ENCODE measurements at regions not wholly inside any gene's neighbourhood (a gene's known extent, or its start where the extent isn't known, plus 50 kb on each side); places are given as distances from the start of the nearest gene placed in this dataset.

DNA sequence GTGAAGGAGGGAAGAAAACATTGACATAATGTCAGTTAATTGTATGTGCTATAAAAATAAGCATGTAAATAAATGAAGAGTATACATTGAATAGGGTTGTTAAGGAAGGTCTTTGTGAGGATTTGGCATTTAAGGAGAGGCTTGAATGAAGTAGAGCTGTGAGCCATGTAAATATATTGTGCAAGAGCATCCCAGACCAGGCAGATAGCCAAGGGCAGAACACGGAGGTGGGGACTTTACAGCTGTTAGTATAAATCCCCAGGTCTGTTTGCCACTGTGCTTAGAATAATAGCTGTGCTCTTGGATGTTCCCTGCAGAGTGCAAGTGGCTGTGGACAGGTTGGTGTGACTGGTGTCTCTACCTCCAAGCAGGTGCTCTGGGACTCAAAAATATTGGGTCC is 211.7 kb downstream of the LRRC70 start:
- no peak for TF ChIP-seq POLR2A (IDR thresholded peaks at IDR 0.05)
- TF ChIP-seq, protein P1, sequence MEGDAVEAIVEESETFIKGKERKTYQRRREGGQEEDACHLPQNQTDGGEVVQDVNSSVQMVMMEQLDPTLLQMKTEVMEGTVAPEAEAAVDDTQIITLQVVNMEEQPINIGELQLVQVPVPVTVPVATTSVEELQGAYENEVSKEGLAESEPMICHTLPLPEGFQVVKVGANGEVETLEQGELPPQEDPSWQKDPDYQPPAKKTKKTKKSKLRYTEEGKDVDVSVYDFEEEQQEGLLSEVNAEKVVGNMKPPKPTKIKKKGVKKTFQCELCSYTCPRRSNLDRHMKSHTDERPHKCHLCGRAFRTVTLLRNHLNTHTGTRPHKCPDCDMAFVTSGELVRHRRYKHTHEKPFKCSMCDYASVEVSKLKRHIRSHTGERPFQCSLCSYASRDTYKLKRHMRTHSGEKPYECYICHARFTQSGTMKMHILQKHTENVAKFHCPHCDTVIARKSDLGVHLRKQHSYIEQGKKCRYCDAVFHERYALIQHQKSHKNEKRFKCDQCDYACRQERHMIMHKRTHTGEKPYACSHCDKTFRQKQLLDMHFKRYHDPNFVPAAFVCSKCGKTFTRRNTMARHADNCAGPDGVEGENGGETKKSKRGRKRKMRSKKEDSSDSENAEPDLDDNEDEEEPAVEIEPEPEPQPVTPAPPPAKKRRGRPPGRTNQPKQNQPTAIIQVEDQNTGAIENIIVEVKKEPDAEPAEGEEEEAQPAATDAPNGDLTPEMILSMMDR (IDR thresholded peaks at IDR 0.05): no peak
- Histone ChIP-seq H3K27me3 (no peaks in the 10 kb centered on the region), H3K36me3 (no peaks in the 10 kb centered on the region), H3K27ac (no peak overlapping the region), H3K9me3 (no peaks in the 10 kb centered on the region), H3K4me1 (no peaks in the 10 kb centered on the region), H3K4me3 (no peak overlapping the region)
- no peak for DNase-seq

DNA sequence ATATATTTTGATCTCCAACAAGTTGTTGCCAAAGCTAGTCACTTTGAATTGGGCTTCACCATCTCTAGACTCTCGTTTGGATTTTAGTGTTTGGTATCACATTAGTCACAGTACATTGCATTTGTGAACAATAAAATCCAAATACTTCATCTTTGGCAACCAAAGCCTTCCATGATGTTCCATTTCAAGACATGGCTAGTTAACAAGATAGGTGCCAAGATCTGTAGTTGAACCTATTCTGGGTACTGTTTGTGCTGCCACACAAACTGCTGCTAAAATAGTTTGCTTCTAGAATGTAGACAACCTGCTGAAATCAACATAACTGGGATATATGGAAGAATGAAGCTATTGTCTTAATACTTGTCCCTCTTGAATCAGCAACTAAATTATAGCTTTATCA is 207.5 kb downstream of the LRRC70 start:
- Histone ChIP-seq H3K4me3 (no peak overlapping the region), H3K36me3 (no peaks in the 10 kb centered on the region), H3K4me1 (no peaks in the 10 kb centered on the region), H3K27ac (no peak overlapping the region), H3K27me3 (no peaks in the 10 kb centered on the region), H3K9me3 (no peaks in the 10 kb centered on the region)
- TF ChIP-seq, protein P1 (IDR thresholded peaks at IDR 0.05): no peak
- TF ChIP-seq POLR2A (IDR thresholded peaks at IDR 0.05): no peak
- DNase-seq: no peak

DNA sequence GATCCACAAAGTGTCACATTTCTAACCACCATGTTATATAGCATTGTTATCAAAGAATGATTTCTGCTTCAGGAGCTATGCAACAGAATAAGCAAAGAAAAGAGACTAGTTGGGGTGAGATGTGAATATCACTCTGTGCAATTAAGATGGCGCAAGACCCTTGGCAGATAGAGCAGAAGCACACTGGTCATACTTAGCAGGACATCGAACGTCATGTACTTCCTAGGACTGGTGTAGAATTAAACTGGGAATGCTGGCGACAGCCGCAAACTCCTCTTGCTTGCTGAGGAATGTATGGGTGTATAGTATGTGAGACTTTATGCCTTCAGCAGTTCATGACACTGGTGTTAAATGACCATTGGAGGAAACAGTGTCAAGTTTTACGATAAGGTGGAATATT is 207.0 kb downstream of the LRRC70 start:
- DNase-seq: no peak
- Histone ChIP-seq H3K4me1 (no peaks in the 10 kb centered on the region), H3K36me3 (no peaks in the 10 kb centered on the region)

DNA sequence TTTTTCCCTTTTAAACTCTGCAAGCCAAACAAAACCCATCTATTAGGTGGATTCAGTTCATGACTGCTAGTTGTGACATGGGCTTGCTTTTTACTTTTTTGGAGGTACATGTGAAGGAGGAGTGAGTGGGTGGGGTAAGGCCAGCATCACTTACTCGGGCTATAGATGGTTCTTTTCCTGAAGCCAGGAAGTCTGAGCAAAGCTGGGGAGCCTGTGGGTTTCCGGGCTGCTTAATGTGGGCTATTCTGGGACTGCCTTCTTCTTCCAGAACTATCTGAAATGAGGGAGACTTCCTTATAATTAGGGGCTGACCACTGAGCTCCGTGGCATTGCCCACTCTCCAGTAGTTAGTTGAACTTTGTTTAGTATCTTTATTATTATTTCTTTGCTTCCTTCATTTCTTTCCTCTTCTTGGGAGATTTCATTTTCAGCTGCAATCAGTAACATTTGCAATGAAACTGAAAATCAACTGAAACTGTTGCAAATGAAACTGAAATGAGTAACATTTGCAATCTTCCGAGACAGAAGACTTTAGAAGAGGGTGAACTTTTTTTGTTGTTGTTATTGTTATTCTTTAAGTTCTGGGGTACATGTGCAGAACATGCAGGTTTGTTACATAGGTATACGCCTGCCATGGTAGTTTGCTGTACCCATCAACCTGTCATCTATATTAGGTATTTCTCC is 204.9 kb downstream of the LRRC70 start:
- Histone ChIP-seq H3K4me3 (no peak overlapping the region), H3K27me3 (no peaks in the 10 kb centered on the region), H3K27ac (no peak overlapping the region), H3K9me3 (no peaks in the 10 kb centered on the region), H3K4me1 (no peaks in the 10 kb centered on the region), H3K36me3 (no peaks in the 10 kb centered on the region)
- no peak for DNase-seq
- no peak for TF ChIP-seq POLR2A (IDR thresholded peaks at IDR 0.05)
- TF ChIP-seq, protein P1 (IDR thresholded peaks at IDR 0.05): no peak

More for the DNA sequence above, 207.0 kb downstream of the LRRC70 start:
- Histone ChIP-seq H3K4me3 (no peak overlapping the region), H3K27ac (no peak overlapping the region), H3K9me3 (no peaks in the 10 kb centered on the region), H3K27me3 (no peaks in the 10 kb centered on the region)
- TF ChIP-seq, protein P1 (IDR thresholded peaks at IDR 0.05): no peak
- no peak for TF ChIP-seq POLR2A (IDR thresholded peaks at IDR 0.05)

DNA sequence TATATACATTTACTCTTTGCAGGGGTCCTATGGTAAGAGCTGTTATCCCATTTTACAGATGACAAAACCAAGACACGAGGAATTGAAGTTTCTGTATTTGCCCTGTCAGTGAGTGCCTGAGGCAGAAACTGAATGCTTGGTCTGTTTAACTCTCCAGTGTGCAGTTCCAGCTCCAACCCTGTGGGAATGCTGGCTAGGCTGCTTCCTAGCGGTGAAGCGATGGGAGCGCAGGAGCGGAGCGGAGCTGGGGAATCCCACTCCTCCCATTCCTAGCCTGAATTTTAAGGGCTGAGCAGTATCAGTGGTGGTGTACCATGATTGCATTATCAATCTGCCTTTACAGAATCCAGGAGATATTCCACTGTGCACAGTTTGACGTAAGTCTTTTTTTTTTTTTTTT is 202.3 kb downstream of the LRRC70 start:
- Histone ChIP-seq H3K4me1 (no peaks in the 10 kb centered on the region), H3K9me3 (no peaks in the 10 kb centered on the region), H3K27ac (no peak overlapping the region), H3K27me3 (no peaks in the 10 kb centered on the region), H3K36me3 (no peaks in the 10 kb centered on the region), H3K4me3 (no peak overlapping the region)
- TF ChIP-seq, protein P1 (IDR thresholded peaks at IDR 0.05): no peak
- TF ChIP-seq POLR2A (IDR thresholded peaks at IDR 0.05): no peak
- DNase-seq: no peak

DNA sequence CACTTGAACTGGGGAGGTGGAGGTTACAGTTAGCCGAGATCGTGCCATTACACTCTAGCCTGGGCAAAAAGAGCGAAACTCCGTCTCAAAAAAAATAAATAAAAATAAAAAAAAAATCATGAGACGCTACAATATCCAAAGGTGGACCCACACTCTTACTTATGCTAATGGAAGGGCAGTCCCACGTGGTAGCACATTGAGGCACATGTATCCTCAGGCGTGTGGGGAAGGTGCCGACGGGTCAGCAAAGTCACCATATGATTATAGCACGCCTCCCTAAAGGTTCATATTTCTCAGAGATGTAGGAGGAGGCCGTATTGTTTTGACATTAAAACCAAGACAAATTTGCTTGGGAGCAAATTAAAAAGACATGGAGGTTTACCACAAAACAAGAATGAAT is 201.6 kb downstream of the LRRC70 start:
- H3K36me3 ChIP-seq: no peaks in the 10 kb centered on the region
- H3K9me3 ChIP-seq: no peaks in the 10 kb centered on the region
- DNase-seq: no peak
- H3K27ac ChIP-seq: no peak overlapping the region
- H3K4me3 ChIP-seq: no peak overlapping the region
- no peak for TF ChIP-seq POLR2A (IDR thresholded peaks at IDR 0.05)
- H3K27me3 ChIP-seq: no peaks in the 10 kb centered on the region
- no peaks in the 10 kb centered on the region for H3K4me1 ChIP-seq

Data from Peyer's patch (tissue), 4 donors.